HG02884 (cell line): ENCODE measurements at regions not wholly inside any gene's neighbourhood (a gene's known extent, or its start where the extent isn't known, plus 50 kb on each side); places are given as distances from the start of the nearest gene placed in this dataset.

ENCODE experiments used
- ATAC-seq: cut with Tn5 transposase; IDR thresholded peaks from one replicate; pipeline ENCODE4 v1.9.1; 2021; ENCODE audit warnings: mild to moderate bottlenecking, moderate library complexity; ENCODE audit not compliant: unreplicated experiment

- no peak for ATAC-seq
These were observed 418.7 kb upstream of the KIF2A start for GRCh38 chr5:61887271-61887670.

GRCh38 chr5:61894046-61894445 lies 412.0 kb upstream of the KIF2A start:
- ATAC-seq: no peak

- ATAC-seq: no peak
These were observed 409.2 kb upstream of the KIF2A start for GRCh38 chr5:61896811-61897210.

GRCh38 chr5:61897251-61897650 lies 408.8 kb upstream of the KIF2A start:
- ATAC-seq: no peak

- ATAC-seq: no peak
These were observed 404.0 kb upstream of the KIF2A start for GRCh38 chr5:61901997-61902396.

GRCh38 chr5:61904730-61905129 lies 401.3 kb upstream of the KIF2A start:
- ATAC-seq: no peak

GRCh38 chr5:61905613-61906012 lies 400.4 kb upstream of the KIF2A start:
- no peak for ATAC-seq

GRCh38 chr5:61906820-61907219 lies 399.2 kb upstream of the KIF2A start:
- ATAC-seq: no peak

GRCh38 chr5:61907995-61908394 lies 398.0 kb upstream of the KIF2A start:
- no peak for ATAC-seq

GRCh38 chr5:61910771-61911170 lies 395.2 kb upstream of the KIF2A start:
- no peak for ATAC-seq

- no peak for ATAC-seq
These were observed 393.4 kb upstream of the KIF2A start for GRCh38 chr5:61912559-61912958.

- no peak for ATAC-seq
These were observed 390.4 kb upstream of the KIF2A start for GRCh38 chr5:61915646-61916045.

- no peak for ATAC-seq
These were observed 389.1 kb upstream of the KIF2A start for GRCh38 chr5:61916621-61917620.

GRCh38 chr5:61918611-61919010 lies 387.4 kb upstream of the KIF2A start:
- ATAC-seq: no peak

GRCh38 chr5:61919920-61920319 lies 386.1 kb upstream of the KIF2A start:
- ATAC-seq: no peak

- no peak for ATAC-seq
These were observed 381.8 kb upstream of the KIF2A start for GRCh38 chr5:61924251-61924650.

GRCh38 chr5:61926911-61927310 lies 379.1 kb upstream of the KIF2A start:
- no peak for ATAC-seq

- ATAC-seq: no peak
These were observed 374.8 kb upstream of the KIF2A start for GRCh38 chr5:61931236-61931635.

GRCh38 chr5:61933787-61934626 lies 372.0 kb upstream of the KIF2A start:
- ATAC-seq: no peak

GRCh38 chr5:61941637-61942036 lies 364.4 kb upstream of the KIF2A start:
- ATAC-seq: no peak

GRCh38 chr5:61942462-61943049 lies 363.4 kb upstream of the KIF2A start:
- no peak for ATAC-seq
